Endothelial cell (in vitro differentiated cells): ENCODE measurements at regions not wholly inside any gene's neighbourhood (a gene's known extent, or its start where the extent isn't known, plus 50 kb on each side); places are given as distances from the start of the nearest gene placed in this dataset.

Source experiments
- DNase-seq: peaks from one replicate; pipeline ENCODE4 v3.0.0; 2021; ENCODE audit warnings: low spot score
- H3K27ac Mint-ChIP-seq: one replicate; pipeline ENCODE4 v1.8.0; 2021; ENCODE audit warnings: mixed read lengths, inconsistent platforms; ENCODE audit not compliant: unreplicated experiment
- H3K27me3 Mint-ChIP-seq: one replicate; pipeline ENCODE4 v1.8.0; 2021; ENCODE audit warnings: mild to moderate bottlenecking, moderate library complexity, mixed read lengths, inconsistent platforms; ENCODE audit not compliant: unreplicated experiment
- H3K36me3 Mint-ChIP-seq: one replicate; pipeline ENCODE4 v1.8.0; 2021; ENCODE audit warnings: mild to moderate bottlenecking, low read depth, mixed read lengths, inconsistent platforms; ENCODE audit not compliant: unreplicated experiment
- H3K4me1 Mint-ChIP-seq: one replicate; pipeline ENCODE4 v1.8.0; 2021; ENCODE audit warnings: mild to moderate bottlenecking, mixed read lengths, inconsistent platforms; ENCODE audit not compliant: unreplicated experiment
- H3K4me3 Mint-ChIP-seq: one replicate; pipeline ENCODE4 v1.8.0; 2021; ENCODE audit warnings: mild to moderate bottlenecking, mixed read lengths, inconsistent platforms; ENCODE audit not compliant: unreplicated experiment
- H3K9me3 Mint-ChIP-seq: one replicate; pipeline ENCODE4 v1.8.0; 2021; ENCODE audit warnings: mixed read lengths, inconsistent platforms; ENCODE audit not compliant: unreplicated experiment
- TF ChIP-seq, protein P1 (sequence below): fragments of 200-600 bp; sonication (generic); IDR thresholded peaks from one replicate; pipeline ENCODE4 v1.5.0; 2021; ENCODE audit warnings: antibody characterized with exemption; ENCODE audit not compliant: unreplicated experiment

DNA sequence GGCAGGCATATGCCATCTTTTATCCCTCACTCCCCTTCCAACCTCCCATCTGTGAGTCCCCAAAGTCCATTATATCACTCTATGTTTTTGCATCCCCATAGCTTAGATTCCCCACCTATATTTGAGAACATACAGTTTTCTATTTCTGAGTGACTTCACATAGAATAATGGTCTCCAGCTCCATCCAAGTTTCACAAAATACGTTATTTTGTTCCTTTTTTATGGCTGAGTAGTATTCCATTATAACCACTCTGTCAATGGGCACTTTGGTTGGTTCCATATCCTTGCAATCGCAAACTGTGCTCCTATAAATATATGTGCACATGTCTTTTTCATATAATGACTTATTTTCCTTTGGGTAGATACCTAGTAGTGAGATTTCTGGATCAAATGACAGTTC, 178.6 kb downstream of the GAS1 start:
- no peak for DNase-seq
- H3K27me3 Mint-ChIP-seq = peaks cover 2% of the 10 kb centered on the region
- H3K9me3 Mint-ChIP-seq = no peaks in the 10 kb centered on the region
- no peaks in the 10 kb centered on the region for H3K4me1 Mint-ChIP-seq
- H3K27ac Mint-ChIP-seq = no peak overlapping the region
- TF ChIP-seq, protein P1, sequence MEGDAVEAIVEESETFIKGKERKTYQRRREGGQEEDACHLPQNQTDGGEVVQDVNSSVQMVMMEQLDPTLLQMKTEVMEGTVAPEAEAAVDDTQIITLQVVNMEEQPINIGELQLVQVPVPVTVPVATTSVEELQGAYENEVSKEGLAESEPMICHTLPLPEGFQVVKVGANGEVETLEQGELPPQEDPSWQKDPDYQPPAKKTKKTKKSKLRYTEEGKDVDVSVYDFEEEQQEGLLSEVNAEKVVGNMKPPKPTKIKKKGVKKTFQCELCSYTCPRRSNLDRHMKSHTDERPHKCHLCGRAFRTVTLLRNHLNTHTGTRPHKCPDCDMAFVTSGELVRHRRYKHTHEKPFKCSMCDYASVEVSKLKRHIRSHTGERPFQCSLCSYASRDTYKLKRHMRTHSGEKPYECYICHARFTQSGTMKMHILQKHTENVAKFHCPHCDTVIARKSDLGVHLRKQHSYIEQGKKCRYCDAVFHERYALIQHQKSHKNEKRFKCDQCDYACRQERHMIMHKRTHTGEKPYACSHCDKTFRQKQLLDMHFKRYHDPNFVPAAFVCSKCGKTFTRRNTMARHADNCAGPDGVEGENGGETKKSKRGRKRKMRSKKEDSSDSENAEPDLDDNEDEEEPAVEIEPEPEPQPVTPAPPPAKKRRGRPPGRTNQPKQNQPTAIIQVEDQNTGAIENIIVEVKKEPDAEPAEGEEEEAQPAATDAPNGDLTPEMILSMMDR = no peak
- no peak overlapping the region for H3K4me3 Mint-ChIP-seq
- H3K36me3 Mint-ChIP-seq = no peaks in the 10 kb centered on the region

DNA sequence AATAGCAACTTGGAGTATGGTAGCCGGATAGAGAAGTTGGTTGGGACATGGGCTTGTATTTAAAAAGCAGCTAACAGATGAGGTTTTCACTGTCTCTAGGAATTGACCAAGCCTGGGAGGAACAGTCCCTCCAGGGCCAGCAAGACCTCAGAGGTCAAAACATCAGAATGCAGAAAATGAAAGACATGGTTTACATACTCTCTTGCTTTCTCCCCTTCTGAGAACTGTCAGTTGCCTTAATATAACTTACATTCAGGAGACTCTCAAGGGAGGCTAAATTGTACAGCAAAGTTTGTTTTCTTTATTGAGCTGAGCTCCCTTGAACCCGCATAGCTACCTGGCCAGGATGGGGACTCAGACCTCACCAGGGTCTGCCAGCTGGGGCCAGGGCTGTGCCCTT, 179.3 kb downstream of the GAS1 start:
- TF ChIP-seq, protein P1 = no peak
- no peak overlapping the region for H3K27ac Mint-ChIP-seq

DNA sequence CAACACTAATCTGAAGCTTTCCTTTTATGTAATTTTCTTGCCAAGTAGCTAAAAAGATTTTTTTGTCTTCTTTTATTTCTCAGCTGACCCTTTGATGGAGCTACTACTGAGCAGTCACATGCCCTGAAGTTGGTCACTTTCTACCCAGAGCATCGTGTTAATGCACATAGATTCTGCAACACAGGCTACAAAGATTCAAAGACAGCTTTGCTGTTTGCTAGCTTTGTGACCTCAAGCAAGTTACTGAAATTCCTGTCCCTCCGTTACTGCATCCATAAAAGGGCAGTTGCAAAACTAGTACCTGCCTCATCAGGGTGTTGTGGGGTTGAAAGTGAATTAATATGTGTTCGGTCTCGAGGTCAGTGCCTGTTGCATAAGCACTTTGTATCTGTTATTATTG, 179.9 kb downstream of the GAS1 start:
- DNase-seq = no peak
- no peaks in the 10 kb centered on the region for H3K9me3 Mint-ChIP-seq
- peaks cover 2% of the 10 kb centered on the region for H3K27me3 Mint-ChIP-seq
- H3K4me3 Mint-ChIP-seq = no peak overlapping the region
- TF ChIP-seq, protein P1 = no peak
- no peaks in the 10 kb centered on the region for H3K4me1 Mint-ChIP-seq
- no peak overlapping the region for H3K27ac Mint-ChIP-seq
- no peaks in the 10 kb centered on the region for H3K36me3 Mint-ChIP-seq

More for the DNA sequence above, 179.3 kb downstream of the GAS1 start:
- H3K36me3 Mint-ChIP-seq = no peaks in the 10 kb centered on the region
- no peak overlapping the region for H3K4me3 Mint-ChIP-seq
- no peak for DNase-seq
- H3K27me3 Mint-ChIP-seq = peaks cover 2% of the 10 kb centered on the region
- no peaks in the 10 kb centered on the region for H3K9me3 Mint-ChIP-seq
- H3K4me1 Mint-ChIP-seq = no peaks in the 10 kb centered on the region

DNA sequence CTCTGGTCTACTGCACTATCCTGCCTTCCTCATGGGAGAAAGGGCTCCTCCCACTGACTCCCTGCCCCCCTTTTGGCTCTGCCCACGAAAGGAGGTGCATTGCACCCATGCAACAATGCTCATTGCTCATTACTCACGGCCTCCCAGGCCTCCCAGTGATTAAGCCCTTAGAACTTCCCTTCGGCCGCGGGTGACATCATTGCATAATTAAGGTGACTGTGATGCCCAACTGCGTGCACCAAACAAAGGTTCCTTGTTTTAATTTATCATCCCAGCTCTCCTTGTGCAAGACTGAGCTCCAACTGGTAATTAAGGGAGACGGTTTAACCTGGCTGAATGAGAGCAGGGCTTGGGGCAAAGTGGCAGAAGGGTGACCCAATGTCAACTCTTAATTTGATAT, 180.4 kb downstream of the GAS1 start:
- no peak overlapping the region for H3K27ac Mint-ChIP-seq
- DNase-seq = no peak
- H3K4me1 Mint-ChIP-seq = no peaks in the 10 kb centered on the region
- TF ChIP-seq, protein P1 = no peak
- no peak overlapping the region for H3K4me3 Mint-ChIP-seq
- H3K36me3 Mint-ChIP-seq = no peaks in the 10 kb centered on the region
- H3K27me3 Mint-ChIP-seq = peaks cover 2% of the 10 kb centered on the region
- H3K9me3 Mint-ChIP-seq = no peaks in the 10 kb centered on the region

DNA sequence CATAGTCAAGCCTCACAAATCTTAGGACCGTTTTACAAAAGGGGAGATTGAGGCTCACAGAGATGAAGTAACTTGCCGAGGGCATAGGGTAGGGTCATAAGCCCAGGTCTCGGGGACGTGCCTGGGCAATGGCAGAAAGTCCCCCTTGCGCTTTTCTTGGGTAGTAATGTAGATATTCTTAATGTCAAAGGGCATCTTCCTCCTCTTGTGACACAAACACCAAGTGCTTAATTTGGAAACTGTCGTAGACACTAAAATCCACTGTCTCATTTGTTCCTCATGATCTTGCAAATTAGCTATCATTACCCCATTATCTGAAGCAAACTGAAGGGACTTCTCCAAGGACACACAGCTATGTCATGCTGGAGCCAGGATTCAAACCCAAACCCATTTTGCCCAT, 180.8 kb downstream of the GAS1 start:
- H3K9me3 Mint-ChIP-seq = no peaks in the 10 kb centered on the region
- TF ChIP-seq, protein P1 = no peak
- peaks cover 2% of the 10 kb centered on the region for H3K27me3 Mint-ChIP-seq
- DNase-seq = no peak
- no peaks in the 10 kb centered on the region for H3K36me3 Mint-ChIP-seq
- H3K4me1 Mint-ChIP-seq = no peaks in the 10 kb centered on the region
- H3K27ac Mint-ChIP-seq = no peak overlapping the region
- no peak overlapping the region for H3K4me3 Mint-ChIP-seq
